ENCODE measurements at regions not wholly inside any gene's neighbourhood (a gene's known extent, or its start where the extent isn't known, plus 50 kb on each side); places are given as distances from the start of the nearest gene placed in this dataset.
"Not testable (repeated sequence)": the region's sequence is repeated elsewhere in the genome, so short reads cannot be mapped to it uniquely, and the experiment has no call there.

DNA sequence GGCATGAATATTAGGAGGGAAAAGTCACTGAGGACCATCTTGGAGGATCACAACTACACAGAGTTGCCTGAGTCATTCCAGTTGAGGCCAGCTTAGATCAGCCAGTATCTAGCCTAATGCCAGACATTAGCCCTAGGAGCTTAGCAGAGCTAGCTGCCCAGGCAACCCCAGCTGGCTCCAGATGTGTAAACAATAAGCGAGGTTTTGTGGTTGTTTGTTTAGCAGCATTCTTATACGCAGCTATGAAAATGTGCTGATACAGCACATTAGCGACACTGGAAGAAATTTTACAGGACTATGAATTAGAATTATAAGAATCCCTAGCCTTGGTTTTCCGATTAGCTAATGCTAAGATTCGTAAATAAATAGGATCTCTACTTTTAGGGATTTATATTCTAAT is 59.3 kb downstream of the BTBD3 start:
- DNase-seq (ENCODE audit: low spot score), result peak; percentile 87

- peak; percentile 78 for DNase-seq (ENCODE audit: low spot score)
Observed at GRCh38 chr20:11978496-11978895, 60.8 kb downstream of the BTBD3 start.

GRCh38 chr20:11979306-11979990 is 61.8 kb downstream of the BTBD3 start:
- DNase-seq (ENCODE audit: low spot score), result no peak

- no peak for DNase-seq (ENCODE audit: low spot score)
Observed at GRCh38 chr20:11980263-11980662, 62.6 kb downstream of the BTBD3 start.

- no peak for DNase-seq (ENCODE audit: low spot score)
Observed at GRCh38 chr20:11981366-11981947, 63.8 kb downstream of the BTBD3 start.

GRCh38 chr20:11982289-11982954 is 64.7 kb downstream of the BTBD3 start:
- no peak for DNase-seq (ENCODE audit: low spot score)

GRCh38 chr20:11982955-11983470 is 65.3 kb downstream of the BTBD3 start:
- DNase-seq (ENCODE audit: low spot score), result no peak

DNA sequence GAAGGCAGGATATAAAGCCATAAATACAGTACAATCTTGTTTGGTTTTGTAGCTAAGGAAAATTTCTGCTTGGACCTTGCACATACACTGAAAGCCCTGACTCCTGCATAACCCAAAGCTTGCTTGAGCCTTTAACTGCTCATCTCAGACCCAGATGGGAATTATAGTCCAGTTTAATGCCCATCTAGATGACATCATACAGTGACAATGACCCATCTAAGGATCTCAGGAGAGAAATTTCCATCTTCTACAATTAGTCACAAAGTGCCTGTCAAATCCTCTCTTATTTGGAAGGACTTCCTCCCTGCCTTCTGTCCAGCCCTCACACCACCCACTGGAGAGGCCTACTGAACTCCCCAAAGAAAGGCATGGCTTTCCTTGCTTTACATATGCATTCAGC is 69.3 kb downstream of the BTBD3 start:
- no peak for DNase-seq (ENCODE audit: low spot score)

DNA sequence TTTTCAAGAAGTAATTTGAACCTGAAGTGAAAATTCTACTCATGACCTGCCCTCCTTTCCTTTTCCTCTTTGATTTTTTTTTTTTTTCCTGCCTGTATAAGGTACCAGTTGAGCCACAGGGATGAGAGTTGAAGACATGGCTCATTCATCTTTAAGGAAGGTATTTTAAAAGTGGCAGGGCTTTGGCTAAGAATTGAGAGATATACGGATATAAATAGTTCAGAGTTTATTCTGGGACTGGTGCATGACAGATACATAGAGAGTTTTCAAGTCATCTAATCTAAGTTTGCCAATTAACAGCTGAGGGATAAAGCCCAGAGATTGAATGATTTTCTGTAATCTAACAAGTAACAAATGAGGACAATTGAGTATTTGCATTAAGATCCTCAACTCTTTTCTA is 69.8 kb downstream of the BTBD3 start:
- no peak for DNase-seq (ENCODE audit: low spot score)

DNA sequence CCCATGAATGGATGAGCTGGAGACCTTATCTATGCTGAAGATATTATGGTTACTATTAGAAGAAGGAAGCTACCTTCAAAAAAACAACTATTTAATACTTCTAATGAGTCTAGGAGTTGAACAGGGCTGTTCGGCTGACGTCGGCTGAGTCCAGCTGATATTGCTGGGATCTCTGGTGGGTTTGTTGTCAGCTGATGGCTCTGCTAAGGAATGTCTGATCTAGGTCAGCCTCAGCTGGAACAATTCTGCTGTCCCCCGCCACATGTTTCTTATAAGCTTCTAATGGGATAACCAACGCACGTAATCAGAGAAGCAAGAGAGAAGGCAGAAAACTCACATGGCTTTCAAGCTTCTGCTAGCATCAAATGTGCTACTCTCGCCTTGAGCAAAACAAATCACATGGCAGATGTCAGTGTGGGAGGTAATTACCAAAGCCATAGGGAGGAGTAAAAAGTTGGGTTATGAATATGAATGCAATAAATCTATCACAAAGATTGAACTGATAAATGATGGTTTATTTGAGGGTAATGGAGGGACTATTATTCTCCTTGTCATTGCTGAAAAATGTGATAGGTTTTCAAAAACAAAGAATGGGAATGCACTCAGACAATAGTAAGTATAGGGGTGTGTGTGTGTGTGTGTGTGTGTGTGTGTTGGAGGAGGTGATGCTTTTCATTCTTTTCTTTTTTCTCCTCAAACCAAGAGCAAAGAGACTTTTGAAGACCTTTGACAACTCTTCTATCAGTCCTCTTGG is 71.5 kb downstream of the BTBD3 start:
- DNase-seq (ENCODE audit: low spot score), result no peak

GRCh38 chr20:11992426-11992825 is 74.7 kb downstream of the BTBD3 start:
- no peak for DNase-seq (ENCODE audit: low spot score)

- DNase-seq (ENCODE audit: low spot score), result no peak
Observed at GRCh38 chr20:11993886-11994461, 76.3 kb downstream of the BTBD3 start.

GRCh38 chr20:11995805-11996567 is 78.3 kb downstream of the BTBD3 start:
- peak; percentile 25 for DNase-seq (ENCODE audit: low spot score)

- DNase-seq (ENCODE audit: low spot score), result not testable (repeated sequence)
Observed at GRCh38 chr20:12004776-12005175, 87.1 kb downstream of the BTBD3 start.

GRCh38 chr20:12012241-12013222 is 94.8 kb downstream of the BTBD3 start:
- peak; percentile 70 for DNase-seq (ENCODE audit: low spot score)

DNA sequence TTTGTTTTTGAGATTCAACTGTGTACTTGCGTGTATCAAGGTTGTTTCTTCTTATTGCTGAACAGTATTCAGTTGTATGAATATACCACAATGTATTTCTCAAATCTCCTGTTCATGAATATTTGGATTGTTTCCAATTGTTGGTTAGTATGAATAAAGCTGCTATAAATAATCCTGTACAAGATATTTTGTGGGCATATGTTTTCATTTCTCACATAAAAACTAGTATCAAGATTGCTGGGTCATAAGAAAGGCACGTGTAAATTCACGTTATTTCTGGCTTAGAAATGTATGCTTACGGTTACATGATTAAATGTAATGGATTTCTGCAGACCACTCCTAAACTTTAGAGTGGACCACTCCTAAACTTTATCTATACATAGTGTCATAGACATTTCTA is 96.6 kb downstream of the BTBD3 start:
- DNase-seq (ENCODE audit: low spot score), result no peak

DNA sequence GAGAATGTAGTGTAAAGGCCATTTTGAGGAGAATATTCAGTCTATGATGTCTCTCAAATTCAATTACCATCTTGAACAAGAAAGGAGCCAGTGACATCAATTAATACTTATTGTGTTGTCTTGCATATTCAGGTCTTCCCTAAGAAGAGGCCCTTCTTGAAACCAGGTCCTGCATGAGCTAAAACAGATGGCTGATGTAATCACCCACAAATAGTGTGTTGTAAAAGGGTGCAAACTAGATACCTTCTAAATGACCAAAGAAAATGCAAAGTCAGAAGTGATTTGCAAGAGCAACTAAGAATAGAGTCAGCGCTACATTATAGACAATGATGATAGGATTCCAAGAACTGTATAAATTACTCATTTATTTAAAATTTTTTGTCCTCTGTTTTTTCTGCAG is 97.0 kb downstream of the BTBD3 start:
- no peak for DNase-seq (ENCODE audit: low spot score)

GRCh38 chr20:12016291-12016690 is 98.6 kb downstream of the BTBD3 start:
- DNase-seq (ENCODE audit: low spot score), result no peak

DNA sequence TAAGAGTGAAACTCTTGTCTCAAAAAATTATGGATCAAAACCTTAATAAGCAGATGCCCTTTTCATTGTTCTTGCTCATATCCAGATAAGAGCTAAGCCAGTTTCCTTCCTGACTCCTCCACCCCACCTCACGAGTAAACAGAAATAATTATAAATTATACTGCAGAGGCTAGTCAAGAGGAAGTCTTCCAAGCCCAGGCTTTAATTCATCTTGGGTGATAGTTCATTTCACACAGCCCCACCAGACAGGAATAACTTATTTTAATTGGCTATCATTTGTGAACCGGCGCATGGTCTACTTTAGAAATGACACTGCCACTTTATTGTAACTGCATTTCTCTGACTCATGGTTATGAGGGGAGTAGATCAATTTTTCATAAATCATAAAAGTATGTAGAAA is 102.0 kb downstream of the BTBD3 start:
- DNase-seq (ENCODE audit: low spot score), result no peak

- DNase-seq (ENCODE audit: low spot score), result no peak
Observed at GRCh38 chr20:12020846-12021245, 103.2 kb downstream of the BTBD3 start.

All from H4 (cell line).